IPS-NIHi7 (cell line): ENCODE measurements at regions not wholly inside any gene's neighbourhood (a gene's known extent, or its start where the extent isn't known, plus 50 kb on each side); places are given as distances from the start of the nearest gene placed in this dataset.
A peak's percentile ranks its signal among the peaks of the same experiment; 100 is the strongest.

Experiments
- DNase-seq: peaks from one replicate; pipeline ENCODE4 v3.0.0; 2012; ENCODE audit warnings: mixed read lengths; ENCODE audit errors: extremely low spot score

GRCh38 chr2:201968476-201968875 lies 65.2 kb upstream of the FZD7 start:
- no peak for DNase-seq

- no peak for DNase-seq
Measured at GRCh38 chr2:201969241-201969937, 64.3 kb upstream of the FZD7 start.

- no peak for DNase-seq
Measured at GRCh38 chr2:201969938-201970785, 63.5 kb upstream of the FZD7 start.

GRCh38 chr2:201970786-201971108 lies 62.9 kb upstream of the FZD7 start:
- DNase-seq = no peak

- no peak for DNase-seq
Measured at GRCh38 chr2:201971531-201972228, 62.0 kb upstream of the FZD7 start.

- peak; percentile 76 for DNase-seq
Measured at GRCh38 chr2:201972621-201973255, 60.9 kb upstream of the FZD7 start.

GRCh38 chr2:201973305-201973928 lies 60.2 kb upstream of the FZD7 start:
- no peak for DNase-seq

- no peak for DNase-seq
Measured at GRCh38 chr2:201974171-201975100, 59.2 kb upstream of the FZD7 start.

- DNase-seq = no peak
Measured at GRCh38 chr2:201975434-201975833, 58.2 kb upstream of the FZD7 start.

GRCh38 chr2:201975964-201976612 lies 57.6 kb upstream of the FZD7 start:
- DNase-seq = no peak

GRCh38 chr2:201977651-201978050 lies 56.0 kb upstream of the FZD7 start:
- DNase-seq = no peak

- DNase-seq = no peak
Measured at GRCh38 chr2:201978333-201978732, 55.3 kb upstream of the FZD7 start.

GRCh38 chr2:201978986-201979385 lies 54.7 kb upstream of the FZD7 start:
- DNase-seq = no peak

GRCh38 chr2:201980389-201980821 lies 53.2 kb upstream of the FZD7 start:
- no peak for DNase-seq

GRCh38 chr2:201980946-201981345 lies 52.7 kb upstream of the FZD7 start:
- no peak for DNase-seq

- no peak for DNase-seq
Measured at GRCh38 chr2:201983174-201983573, 50.5 kb upstream of the FZD7 start.

GRCh38 chr2:201983800-201984199 lies 49.9 kb upstream of the FZD7 start:
- no peak for DNase-seq
